ENCODE measurements at regions not wholly inside any gene's neighbourhood (a gene's known extent, or its start where the extent isn't known, plus 50 kb on each side); places are given as distances from the start of the nearest gene placed in this dataset.

GRCh38 chr5:147017621-147018020 is 139.1 kb upstream of the PPP2R2B start:
- TF ChIP-seq CTCF (IDR thresholded peaks at IDR 0.05; ENCODE audit: extremely low read depth, insufficient read depth, missing control alignments) = no peak
- in situ Hi-C loops (cut with MboI; ENCODE audit: low pct_unique_long_range_greater_than_20kb, low sequenced_read_pairs, unreplicated experiment) = no loop called here
- no peak for DNase-seq (ENCODE audit: low spot score)

- no peak for TF ChIP-seq CTCF (IDR thresholded peaks at IDR 0.05; ENCODE audit: extremely low read depth, insufficient read depth, missing control alignments)
- DNase-seq (ENCODE audit: low spot score) = no peak
- in situ Hi-C loops (cut with MboI; ENCODE audit: low pct_unique_long_range_greater_than_20kb, low sequenced_read_pairs, unreplicated experiment) = no loop called here
Measured at GRCh38 chr5:147018812-147019211, 140.3 kb upstream of the PPP2R2B start.

- in situ Hi-C loops (cut with MboI; ENCODE audit: low pct_unique_long_range_greater_than_20kb, low sequenced_read_pairs, unreplicated experiment) = no loop called here
- DNase-seq (ENCODE audit: low spot score) = no peak
- no peak for TF ChIP-seq CTCF (IDR thresholded peaks at IDR 0.05; ENCODE audit: extremely low read depth, insufficient read depth, missing control alignments)
Measured at GRCh38 chr5:147036691-147037245, 158.2 kb upstream of the PPP2R2B start.

- in situ Hi-C loops (cut with MboI; ENCODE audit: low pct_unique_long_range_greater_than_20kb, low sequenced_read_pairs, unreplicated experiment) = no loop called here
- DNase-seq (ENCODE audit: low spot score) = no peak
- no peak for TF ChIP-seq CTCF (IDR thresholded peaks at IDR 0.05; ENCODE audit: extremely low read depth, insufficient read depth, missing control alignments)
Measured at GRCh38 chr5:147037515-147038205, 159.1 kb upstream of the PPP2R2B start.

- no peak for TF ChIP-seq CTCF (IDR thresholded peaks at IDR 0.05; ENCODE audit: extremely low read depth, insufficient read depth, missing control alignments)
Measured at GRCh38 chr5:147040856-147041255, 162.3 kb upstream of the PPP2R2B start.

GRCh38 chr5:147044572-147045273 is 166.2 kb upstream of the PPP2R2B start:
- in situ Hi-C loops (cut with MboI; ENCODE audit: low pct_unique_long_range_greater_than_20kb, low sequenced_read_pairs, unreplicated experiment) = no loop called here
- DNase-seq (ENCODE audit: low spot score) = no peak
- no peak for TF ChIP-seq CTCF (IDR thresholded peaks at IDR 0.05; ENCODE audit: extremely low read depth, insufficient read depth, missing control alignments)

More at GRCh38 chr5:147040856-147041255, 162.3 kb upstream of the PPP2R2B start:
- in situ Hi-C loops (cut with MboI; ENCODE audit: low pct_unique_long_range_greater_than_20kb, low sequenced_read_pairs, unreplicated experiment) = no loop called here
- DNase-seq (ENCODE audit: low spot score) = no peak
